ENCODE measurements at regions not wholly inside any gene's neighbourhood (a gene's known extent, or its start where the extent isn't known, plus 50 kb on each side); places are given as distances from the start of the nearest gene placed in this dataset.

DNA sequence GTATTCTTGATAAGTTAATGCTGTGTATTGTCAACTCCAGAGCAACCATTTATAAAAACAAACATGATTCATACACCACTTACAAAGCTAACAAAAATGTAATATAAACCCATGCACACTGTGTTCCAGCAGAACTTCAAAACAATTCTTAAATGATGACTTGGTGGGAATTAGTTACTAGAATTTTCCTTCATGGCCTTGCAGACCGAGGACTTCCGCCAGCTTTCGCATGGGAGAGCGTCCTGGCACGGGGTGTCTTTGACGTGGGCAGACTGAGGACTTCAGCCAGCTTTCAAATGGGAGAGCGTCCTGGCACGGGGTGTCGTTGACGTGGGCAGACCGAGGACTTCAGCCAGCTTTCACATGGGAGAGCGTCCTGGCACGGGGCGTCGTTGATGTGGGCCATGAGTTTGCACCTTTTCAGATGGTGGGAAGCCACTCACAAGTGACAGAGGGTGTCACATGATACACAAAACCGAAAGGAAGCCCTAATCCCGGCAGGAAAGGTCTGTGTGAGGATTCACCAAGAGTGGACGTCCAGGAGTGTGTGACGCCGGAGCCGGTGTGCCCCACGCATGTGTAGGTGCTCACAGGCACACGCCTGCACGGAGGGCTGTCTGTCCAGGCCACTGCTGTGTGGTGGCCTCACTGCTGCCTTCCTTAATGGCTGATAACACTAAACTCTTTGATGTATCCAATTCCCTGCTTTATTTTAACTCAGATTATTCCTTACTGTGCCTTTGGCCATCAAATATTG is 211.3 kb upstream of the IRX4 start:
- CTCF ChIA-PET = no interaction called here
- no peaks in the 10 kb centered on the region for H3K9me3 ChIP-seq (ENCODE audit: control insufficient read depth in 1 of 2, insufficient read depth in 1 of 2, low read depth in 1 of 2, low read length in 2 of 2)
- RAD21 ChIA-PET (ENCODE audit: low non-redundant PET in 1 of 2, low total read pairs in 2 of 2, uncharacterized antibody in 2 of 2, unreplicated experiment in 2 of 2) = no interaction called here
- H3K36me3 ChIP-seq (ENCODE audit: control insufficient read depth in 1 of 2, insufficient read depth in 2 of 2, low read length in 2 of 2) = no peaks in the 10 kb centered on the region
- no TSS peak for BruUV-seq (replicated peaks)
- no peak for DNase-seq (ENCODE audit: low read depth, low spot score)
- intact Hi-C loops (cut with micrococcal nuclease) = no loop called here
- H3K9me2 ChIP-seq (ENCODE audit: insufficient read depth) = no peaks in the 10 kb centered on the region
- POLR2A ChIA-PET = no interaction called here
- no peaks in the 10 kb centered on the region; the same call in 1 of the 2 replicates for H4K20me1 ChIP-seq (ENCODE audit: insufficient read depth)
- H3K79me2 ChIP-seq (ENCODE audit: insufficient read depth, low read length) = no peaks in the 10 kb centered on the region
- H2AFZ ChIP-seq (ENCODE audit: low read depth, low read length, poor library complexity, severe bottlenecking) = no peak overlapping the region
- no peak overlapping the region for H3K4me3 ChIP-seq (replicated peaks in 1 of 2; ENCODE audit: low read depth in 1 of 2, low read length in 2 of 2)
- H3K9ac ChIP-seq (ENCODE audit: low read length) = no peak overlapping the region
- no peak for TF ChIP-seq SIN3A (IDR thresholded peaks at IDR 0.05; ENCODE audit: low read depth)
- TF ChIP-seq ELF1 (IDR thresholded peaks at IDR 0.05; ENCODE audit: borderline replicate concordance, low read depth) = no peak
- no peak for TF ChIP-seq POLR2A (IDR thresholded peaks at IDR 0.05; ENCODE audit: borderline replicate concordance, extremely low read depth, insufficient read depth, insufficient read length)
- TF ChIP-seq, protein P1, sequence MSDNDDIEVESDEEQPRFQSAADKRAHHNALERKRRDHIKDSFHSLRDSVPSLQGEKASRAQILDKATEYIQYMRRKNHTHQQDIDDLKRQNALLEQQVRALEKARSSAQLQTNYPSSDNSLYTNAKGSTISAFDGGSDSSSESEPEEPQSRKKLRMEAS (IDR thresholded peaks at IDR 0.05) = peak; percentile 46; the same call in 1 of the 2 replicates
- no peak for TF ChIP-seq CEBPB (IDR thresholded peaks at IDR 0.05; ENCODE audit: low read depth)
- no peak for TF ChIP-seq ZNF274 (IDR thresholded peaks at IDR 0.05; ENCODE audit: low read depth, low read length)
- no peak for TF ChIP-seq TCF7L2 (IDR thresholded peaks at IDR 0.05; ENCODE audit: borderline replicate concordance, extremely low read depth, insufficient read depth, insufficient read length)
- peak; percentile 42 for TF ChIP-seq FOSL1 (IDR thresholded peaks at IDR 0.05; ENCODE audit: low read depth)
- no peak for TF ChIP-seq SP1 (IDR thresholded peaks at IDR 0.05; ENCODE audit: low read depth)
- TF ChIP-seq SRF (IDR thresholded peaks at IDR 0.05; ENCODE audit: low read depth) = no peak
- peaks cover 35% of the 10 kb centered on the region for H3K27me3 ChIP-seq (ENCODE audit: insufficient read depth, low read length)
- no peak overlapping the region for H3K27ac ChIP-seq (ENCODE audit: low read depth, low read length)
- no peak overlapping the region for H3K4me2 ChIP-seq (ENCODE audit: low read length)
- ATAC-seq = no peak
- H3K4me1 ChIP-seq (ENCODE audit: control insufficient read depth in 1 of 2, insufficient read depth in 2 of 2, low read length in 2 of 2) = no peaks in the 10 kb centered on the region; a peak in 1 of 4 replicates

DNA sequence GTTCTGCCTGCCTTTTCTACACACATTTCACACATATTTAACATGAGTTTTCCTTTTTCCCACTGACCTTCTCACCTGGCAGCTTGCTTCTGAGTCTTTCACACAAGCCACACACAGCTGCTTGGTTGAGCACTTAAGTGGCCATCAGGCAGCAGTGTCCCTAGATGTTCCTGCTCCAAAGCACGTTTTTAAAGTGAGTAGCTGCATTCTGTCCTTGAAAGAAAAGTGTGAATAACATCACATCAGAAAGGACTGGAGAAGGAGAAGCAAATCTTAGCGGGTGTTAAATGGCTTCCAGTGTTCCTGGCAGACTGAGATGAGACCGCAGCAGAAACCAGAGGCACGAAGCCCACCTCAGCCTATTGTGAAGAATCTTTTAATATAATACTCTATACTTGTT is 209.2 kb upstream of the IRX4 start:
- Histone ChIP-seq H3K9me2 (ENCODE audit: insufficient read depth) (no peaks in the 10 kb centered on the region), H3K4me2 (ENCODE audit: low read length) (no peak overlapping the region), H3K27ac (ENCODE audit: low read depth, low read length) (no peak overlapping the region), H3K4me3 (replicated peaks in 1 of 2; ENCODE audit: low read depth in 1 of 2, low read length in 2 of 2) (no peak overlapping the region), H3K36me3 (ENCODE audit: control insufficient read depth in 1 of 2, insufficient read depth in 2 of 2, low read length in 2 of 2) (no peaks in the 10 kb centered on the region), H4K20me1 (ENCODE audit: insufficient read depth) (no peaks in the 10 kb centered on the region; the same call in 1 of the 2 replicates), H3K4me1 (ENCODE audit: control insufficient read depth in 1 of 2, insufficient read depth in 2 of 2, low read length in 2 of 2) (no peaks in the 10 kb centered on the region; a peak in 1 of 4 replicates), H2AFZ (ENCODE audit: low read depth, low read length, poor library complexity, severe bottlenecking) (no peak overlapping the region), H3K79me2 (ENCODE audit: insufficient read depth, low read length) (no peaks in the 10 kb centered on the region), H3K9me3 (ENCODE audit: control insufficient read depth in 1 of 2, insufficient read depth in 1 of 2, low read depth in 1 of 2, low read length in 2 of 2) (no peaks in the 10 kb centered on the region), H3K27me3 (ENCODE audit: insufficient read depth, low read length) (peaks cover 31% of the 10 kb centered on the region), H3K9ac (ENCODE audit: low read length) (no peak overlapping the region)
- CTCF ChIA-PET = no interaction called here
- POLR2A ChIA-PET = no interaction called here
- no peak for DNase-seq (ENCODE audit: low read depth, low spot score)
- RAD21 ChIA-PET (ENCODE audit: low non-redundant PET in 1 of 2, low total read pairs in 2 of 2, uncharacterized antibody in 2 of 2, unreplicated experiment in 2 of 2) = no interaction called here
- no peak for ATAC-seq
- intact Hi-C loops (cut with micrococcal nuclease) = no loop called here
- TF ChIP-seq ZFX (IDR thresholded peaks at IDR 0.05) = no peak
- BruUV-seq (replicated peaks) = no TSS peak

All from HCT116 (cell line).